NCI-H510A treated with DMSO at 0.1 percent for 48 hours (cell line): ENCODE measurements at regions not wholly inside any gene's neighbourhood (a gene's known extent, or its start where the extent isn't known, plus 50 kb on each side); places are given as distances from the start of the nearest gene placed in this dataset.
"Not testable (repeated sequence)": the region's sequence is repeated elsewhere in the genome, so short reads cannot be mapped to it uniquely, and the experiment has no call there.

Source experiments
- DNase-seq: peaks from one replicate; lab custom pipeline; 2025; lab: John Stamatoyannopoulos, UW

- no peak for DNase-seq
Observed at GRCh38 chr14:101286271-101287018, 274.9 kb upstream of the DIO3 start.

GRCh38 chr14:101288436-101289229, 272.7 kb upstream of the DIO3 start:
- no peak for DNase-seq

DNA sequence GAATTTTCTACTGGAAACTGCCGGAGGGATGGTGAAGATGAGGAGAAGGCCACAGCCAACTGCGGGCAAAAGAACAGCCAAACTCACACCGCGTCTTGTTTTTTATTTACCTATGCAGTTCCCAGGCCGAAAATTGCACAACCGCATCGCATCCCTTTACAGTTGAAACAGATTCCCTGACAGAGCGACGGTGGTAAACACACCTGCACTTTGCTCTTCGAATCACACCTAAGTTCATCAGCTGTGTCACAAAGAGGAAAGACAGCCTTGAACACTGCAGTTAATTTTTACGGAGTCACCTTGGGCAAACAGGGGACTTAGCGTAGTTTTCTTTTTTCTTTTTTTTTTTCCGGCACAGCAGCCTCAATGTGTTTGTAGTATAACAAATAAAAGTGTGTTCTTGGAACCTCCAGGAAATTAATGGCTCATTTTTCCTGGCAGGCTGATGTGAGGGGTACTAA, 272.0 kb upstream of the DIO3 start:
- peak; percentile 1 for DNase-seq

GRCh38 chr14:101289911-101290310, 271.4 kb upstream of the DIO3 start:
- no peak for DNase-seq

GRCh38 chr14:101290611-101291010, 270.7 kb upstream of the DIO3 start:
- no peak for DNase-seq

- DNase-seq = no peak
Observed at GRCh38 chr14:101291390-101291789, 269.9 kb upstream of the DIO3 start.

- DNase-seq = no peak
Observed at GRCh38 chr14:101292448-101292847, 268.8 kb upstream of the DIO3 start.

DNA sequence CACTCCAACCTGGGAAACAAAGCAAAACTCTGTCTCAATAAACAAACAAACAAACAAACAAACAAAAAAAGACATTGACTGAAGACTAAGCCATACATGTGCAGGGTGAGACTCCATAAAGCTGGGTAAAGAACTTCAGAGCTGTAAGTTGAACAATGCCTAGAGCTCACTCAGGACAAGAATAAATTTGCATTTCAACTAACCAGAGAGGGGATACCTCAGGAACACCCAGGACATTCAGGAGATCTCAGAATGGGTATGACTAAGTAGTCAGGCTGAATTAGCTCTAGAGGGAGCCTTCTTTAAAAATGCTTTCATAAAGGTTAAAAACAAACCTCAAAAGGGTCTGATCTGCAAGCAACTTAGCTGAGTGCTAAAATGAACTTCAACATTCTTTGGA, 267.7 kb upstream of the DIO3 start:
- DNase-seq = no peak

DNA sequence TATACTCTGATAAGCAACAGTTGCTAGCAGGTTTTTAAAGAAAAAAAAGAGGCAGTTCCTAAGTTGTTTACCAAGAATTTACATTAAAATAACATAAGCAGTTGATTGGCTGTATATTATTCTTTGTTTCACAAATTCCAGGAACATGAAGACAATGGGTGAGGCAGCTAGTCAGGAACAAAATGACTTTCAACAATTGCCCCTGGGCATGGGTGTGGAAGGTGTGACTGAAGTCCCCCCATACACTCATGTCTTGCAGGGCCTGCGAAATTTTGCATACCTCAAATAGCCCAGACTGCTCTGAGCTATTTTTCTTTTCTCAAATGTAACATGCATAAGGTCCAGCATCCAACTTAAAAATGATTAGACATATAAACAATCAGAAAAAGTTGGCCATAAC, 267.2 kb upstream of the DIO3 start:
- no peak for DNase-seq

DNA sequence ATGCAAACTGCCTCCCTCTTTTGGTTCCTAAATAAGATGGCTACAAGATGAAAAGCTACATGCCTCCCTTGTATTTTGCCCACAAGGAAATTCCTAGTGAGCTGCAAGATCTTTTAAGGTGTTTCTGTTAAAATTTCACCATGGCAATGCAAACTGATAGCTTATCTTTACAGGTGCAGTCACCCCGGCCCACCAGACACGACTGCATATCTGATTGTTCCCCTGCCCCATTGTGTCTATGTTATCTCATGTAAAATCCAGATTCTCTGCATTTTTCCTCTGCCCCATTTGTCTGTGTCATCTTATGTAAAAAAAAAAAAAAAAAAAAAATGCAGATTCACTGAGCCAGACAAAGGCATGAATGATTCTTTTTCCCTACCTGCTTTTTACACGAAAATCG, 261.5 kb upstream of the DIO3 start:
- not testable (repeated sequence) for DNase-seq

GRCh38 chr14:101301011-101301410, 260.3 kb upstream of the DIO3 start:
- DNase-seq = no peak

GRCh38 chr14:101307162-101307561, 254.1 kb upstream of the DIO3 start:
- not testable (repeated sequence) for DNase-seq

GRCh38 chr14:101311186-101311585, 250.1 kb upstream of the DIO3 start:
- not testable (repeated sequence) for DNase-seq

GRCh38 chr14:101313268-101313667, 248.0 kb upstream of the DIO3 start:
- no peak for DNase-seq

- no peak for DNase-seq
Observed at GRCh38 chr14:101315802-101316296, 245.4 kb upstream of the DIO3 start.

- no peak for DNase-seq
Observed at GRCh38 chr14:101318271-101318670, 243.0 kb upstream of the DIO3 start.

- DNase-seq = no peak
Observed at GRCh38 chr14:101320396-101320795, 240.9 kb upstream of the DIO3 start.

DNA sequence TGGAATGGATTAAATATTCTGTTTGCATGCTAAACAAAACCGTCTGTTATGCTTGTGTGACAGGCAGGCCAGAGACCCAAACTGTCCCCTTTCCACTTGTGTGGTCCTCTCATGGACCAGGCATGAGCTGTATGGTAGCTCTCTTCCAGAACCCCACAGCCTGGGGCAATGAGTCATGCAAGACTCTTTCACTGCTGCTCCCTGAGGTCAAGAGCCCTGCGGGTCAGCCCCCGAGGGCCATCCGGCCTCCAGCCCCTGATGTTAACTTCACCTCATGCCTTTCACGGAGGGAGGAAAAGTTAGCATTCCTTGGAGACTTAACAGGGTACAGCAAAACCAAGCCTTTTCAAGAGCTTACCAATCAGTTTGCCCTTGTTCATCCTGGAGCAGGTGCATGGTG, 239.1 kb upstream of the DIO3 start:
- no peak for DNase-seq

DNA sequence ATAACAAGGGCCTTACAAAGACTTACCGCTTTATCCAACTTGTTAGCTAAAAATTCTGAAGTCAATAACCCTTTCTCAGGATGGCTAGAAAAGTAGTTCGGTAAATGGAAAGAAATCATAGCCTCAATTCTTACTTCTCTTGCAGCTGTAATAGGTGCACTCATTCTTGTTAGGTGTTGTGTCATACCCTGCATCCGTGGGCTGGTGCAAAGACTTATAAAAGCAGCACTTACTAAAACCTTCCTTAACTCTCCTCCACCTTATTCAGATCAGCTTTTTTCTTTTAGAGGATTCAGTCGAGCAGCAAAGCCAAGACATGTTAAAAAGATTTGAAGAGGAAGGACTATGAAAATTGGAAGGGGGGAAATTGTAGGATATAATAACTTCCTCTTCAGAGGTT, 238.2 kb upstream of the DIO3 start:
- no peak for DNase-seq

DNA sequence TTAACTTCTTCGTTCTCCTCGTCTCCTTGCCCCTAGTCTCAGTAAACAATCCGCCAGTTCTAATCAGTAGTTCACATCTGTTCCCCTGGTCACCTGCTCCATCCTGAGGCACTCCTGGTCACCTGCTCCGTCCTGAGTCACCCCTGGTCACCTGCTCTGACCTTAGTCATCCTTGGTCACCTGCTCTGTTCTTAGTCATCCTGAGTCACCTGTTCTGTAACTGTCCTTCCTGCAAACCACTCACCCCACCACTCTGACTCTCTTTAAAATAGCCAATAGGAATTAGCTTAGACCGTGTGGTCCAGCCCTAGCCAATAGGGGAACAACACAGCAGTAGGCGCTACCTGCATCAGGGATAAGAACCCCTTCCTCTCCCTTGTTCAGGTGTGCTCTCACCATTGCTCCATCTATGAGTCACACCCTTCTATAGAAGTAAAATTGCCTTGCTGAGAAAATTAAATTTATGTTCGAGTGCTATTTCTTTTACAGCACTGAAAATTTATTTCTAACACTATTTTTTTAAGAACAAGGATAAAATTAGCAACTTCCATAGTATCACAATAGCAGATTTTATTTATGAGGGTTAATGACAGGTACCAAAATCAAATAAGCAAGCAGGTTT, 237.6 kb upstream of the DIO3 start:
- not testable (repeated sequence) for DNase-seq

DNA sequence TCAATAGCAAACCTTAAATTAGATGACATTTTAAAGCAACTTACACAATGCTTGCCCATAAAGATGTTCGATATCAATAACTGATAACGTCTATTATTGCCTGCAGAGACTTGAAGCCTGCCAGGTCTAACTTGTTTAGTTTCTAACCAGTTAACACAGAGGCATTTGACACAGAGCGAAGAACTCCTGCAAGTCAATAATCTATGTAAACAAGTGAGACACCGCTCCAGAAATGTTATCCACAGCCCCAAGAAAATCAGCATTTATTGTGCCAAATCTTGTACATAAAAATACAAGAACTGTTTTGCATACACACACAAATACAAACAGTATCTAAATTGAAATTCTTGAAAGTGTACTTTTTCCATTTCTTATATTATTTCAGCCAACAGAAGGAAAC, 236.0 kb upstream of the DIO3 start:
- DNase-seq = no peak

- no peak for DNase-seq
Observed at GRCh38 chr14:101328412-101329028, 232.8 kb upstream of the DIO3 start.
